ENCODE measurements at regions not wholly inside any gene's neighbourhood (a gene's known extent, or its start where the extent isn't known, plus 50 kb on each side); places are given as distances from the start of the nearest gene placed in this dataset.

DNA sequence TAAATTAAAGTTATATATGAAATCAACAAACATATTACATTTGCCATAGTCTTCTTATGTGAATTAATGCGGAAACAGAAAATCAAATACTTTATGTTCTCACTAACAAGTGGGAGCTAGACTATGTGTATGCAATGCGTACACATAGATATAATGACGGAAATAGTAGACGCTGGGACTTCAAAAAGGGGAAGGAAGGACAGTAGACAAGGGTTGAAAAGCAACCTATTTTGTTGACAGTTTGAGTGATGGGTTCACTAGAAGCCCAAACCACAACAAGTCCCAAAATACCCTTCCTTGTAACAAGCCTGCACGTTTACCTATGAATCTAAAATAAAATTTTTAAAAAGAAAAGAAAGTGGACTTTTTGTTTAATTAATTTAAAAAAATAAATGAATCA is 430.8 kb upstream of the CNTN5 start:
- H3K27me3 Mint-ChIP-seq = no peaks in the 10 kb centered on the region
- no peak overlapping the region for H3K4me3 Mint-ChIP-seq
- H3K4me1 Mint-ChIP-seq = no peaks in the 10 kb centered on the region
- no peak overlapping the region for H3K27ac Mint-ChIP-seq
- peaks cover 16% of the 10 kb centered on the region for H3K9me3 Mint-ChIP-seq
- H3K36me3 Mint-ChIP-seq (ENCODE audit: low read depth) = no peaks in the 10 kb centered on the region
- no peak for ATAC-seq (replicated peaks)

DNA sequence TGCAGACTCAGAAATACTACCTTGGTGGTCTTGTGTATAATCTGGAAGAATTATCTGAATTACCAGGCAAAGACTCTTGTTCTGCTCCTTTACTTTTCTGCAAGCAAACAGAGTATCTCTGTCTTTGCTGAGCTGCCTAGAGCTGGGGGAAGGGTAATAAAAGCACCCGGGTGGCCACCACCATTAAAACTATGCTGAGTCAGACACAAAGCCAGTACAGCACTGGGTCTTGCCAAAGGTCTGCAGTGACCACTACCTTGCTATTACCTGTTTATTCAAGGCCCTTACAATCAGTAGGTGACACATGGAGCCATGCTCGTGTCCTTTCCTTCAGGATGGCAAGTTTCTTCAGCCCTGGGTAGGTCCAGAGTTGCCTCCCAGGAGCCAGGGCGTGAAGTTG is 420.6 kb upstream of the CNTN5 start:
- no peak for ATAC-seq (replicated peaks)
- Mint-ChIP-seq H3K4me3 (no peak overlapping the region), H3K36me3 (ENCODE audit: low read depth) (no peaks in the 10 kb centered on the region), H3K9me3 (peaks cover 8% of the 10 kb centered on the region), H3K27me3 (no peaks in the 10 kb centered on the region), H3K27ac (no peak overlapping the region), H3K4me1 (no peaks in the 10 kb centered on the region)

- no peaks in the 10 kb centered on the region for H3K27me3 Mint-ChIP-seq
- no peaks in the 10 kb centered on the region for H3K36me3 Mint-ChIP-seq (ENCODE audit: low read depth)
- H3K4me1 Mint-ChIP-seq = no peaks in the 10 kb centered on the region
- no peak overlapping the region for H3K27ac Mint-ChIP-seq
- H3K9me3 Mint-ChIP-seq = peaks cover 8% of the 10 kb centered on the region
- no peak overlapping the region for H3K4me3 Mint-ChIP-seq
- ATAC-seq (replicated peaks) = no peak
Measured at GRCh38 chr11:98600786-98601773, 419.7 kb upstream of the CNTN5 start.

- H3K27me3 Mint-ChIP-seq = no peaks in the 10 kb centered on the region
- H3K9me3 Mint-ChIP-seq = peaks cover 18% of the 10 kb centered on the region
- no peaks in the 10 kb centered on the region for H3K36me3 Mint-ChIP-seq (ENCODE audit: low read depth)
- no peak overlapping the region for H3K27ac Mint-ChIP-seq
- no peak overlapping the region for H3K4me3 Mint-ChIP-seq
- H3K4me1 Mint-ChIP-seq = no peaks in the 10 kb centered on the region
- no peak for ATAC-seq (replicated peaks)
Measured at GRCh38 chr11:98616098-98616655, 404.6 kb upstream of the CNTN5 start.

- Mint-ChIP-seq H3K36me3 (ENCODE audit: low read depth) (no peaks in the 10 kb centered on the region), H3K4me3 (no peak overlapping the region), H3K27ac (no peak overlapping the region), H3K27me3 (no peaks in the 10 kb centered on the region), H3K9me3 (peaks cover 16% of the 10 kb centered on the region), H3K4me1 (no peaks in the 10 kb centered on the region)
- no peak for ATAC-seq (replicated peaks)
Measured at GRCh38 chr11:98621767-98622166, 399.0 kb upstream of the CNTN5 start.

- Mint-ChIP-seq H3K4me3 (no peak overlapping the region), H3K4me1 (no peaks in the 10 kb centered on the region), H3K27me3 (no peaks in the 10 kb centered on the region)
Measured at GRCh38 chr11:98625526-98625925, 395.2 kb upstream of the CNTN5 start.

DNA sequence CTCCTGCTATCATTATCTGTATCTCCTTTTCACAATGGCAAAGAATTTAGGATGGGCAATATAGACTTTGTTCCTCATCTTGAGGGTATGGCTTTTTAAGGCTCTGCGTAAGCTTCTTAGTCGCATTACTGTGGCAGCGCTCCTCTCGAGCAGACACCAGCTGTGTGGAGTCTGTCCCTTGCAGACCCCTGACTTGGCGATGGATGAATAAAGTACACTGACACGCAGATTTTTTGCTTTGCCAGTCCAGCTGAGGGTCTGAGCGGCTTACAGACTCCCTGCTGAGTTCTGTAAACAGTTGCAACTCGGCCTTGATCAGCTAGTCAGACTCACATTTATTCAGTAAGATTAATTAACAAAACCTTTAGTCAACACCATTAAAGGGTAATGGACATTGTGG is 390.0 kb upstream of the CNTN5 start:
- Mint-ChIP-seq H3K36me3 (ENCODE audit: low read depth) (no peaks in the 10 kb centered on the region), H3K27ac (no peak overlapping the region), H3K9me3 (no peaks in the 10 kb centered on the region), H3K4me3 (no peak overlapping the region), H3K27me3 (no peaks in the 10 kb centered on the region), H3K4me1 (no peaks in the 10 kb centered on the region)
- no peak for ATAC-seq (replicated peaks)

More at GRCh38 chr11:98625526-98625925, 395.2 kb upstream of the CNTN5 start:
- H3K9me3 Mint-ChIP-seq = peaks cover 6% of the 10 kb centered on the region
- no peak overlapping the region for H3K27ac Mint-ChIP-seq
- no peak for ATAC-seq (replicated peaks)
- H3K36me3 Mint-ChIP-seq (ENCODE audit: low read depth) = no peaks in the 10 kb centered on the region

DNA sequence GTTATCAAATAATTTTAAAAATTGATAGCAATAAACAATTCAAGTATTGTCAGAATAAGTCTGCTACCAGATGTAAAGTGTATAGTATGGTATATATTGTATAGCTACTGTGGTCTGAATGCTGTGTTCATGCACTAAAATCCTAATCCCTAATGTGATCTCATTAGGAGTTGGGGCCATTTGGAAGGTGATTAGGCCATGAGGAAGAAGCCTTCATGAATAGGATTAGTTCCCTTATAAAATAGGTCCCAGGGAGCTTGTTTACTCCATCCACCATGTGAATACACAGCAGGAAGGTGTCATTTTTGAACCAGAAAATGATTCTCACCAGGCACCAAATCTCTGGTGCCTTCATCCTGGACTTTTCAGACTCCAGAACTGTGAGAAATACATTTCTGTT is 363.0 kb upstream of the CNTN5 start:
- Mint-ChIP-seq H3K9me3 (peaks cover 14% of the 10 kb centered on the region), H3K27me3 (no peaks in the 10 kb centered on the region), H3K27ac (no peak overlapping the region), H3K4me1 (no peaks in the 10 kb centered on the region), H3K36me3 (ENCODE audit: low read depth) (no peaks in the 10 kb centered on the region), H3K4me3 (no peak overlapping the region)
- no peak for ATAC-seq (replicated peaks)

GRCh38 chr11:98659431-98659830 is 361.3 kb upstream of the CNTN5 start:
- no peak overlapping the region for H3K4me3 Mint-ChIP-seq
- H3K27ac Mint-ChIP-seq = no peak overlapping the region
- H3K9me3 Mint-ChIP-seq = peaks cover 13% of the 10 kb centered on the region
- ATAC-seq (replicated peaks) = no peak
- H3K27me3 Mint-ChIP-seq = no peaks in the 10 kb centered on the region
- no peaks in the 10 kb centered on the region for H3K4me1 Mint-ChIP-seq
- H3K36me3 Mint-ChIP-seq (ENCODE audit: low read depth) = no peaks in the 10 kb centered on the region

DNA sequence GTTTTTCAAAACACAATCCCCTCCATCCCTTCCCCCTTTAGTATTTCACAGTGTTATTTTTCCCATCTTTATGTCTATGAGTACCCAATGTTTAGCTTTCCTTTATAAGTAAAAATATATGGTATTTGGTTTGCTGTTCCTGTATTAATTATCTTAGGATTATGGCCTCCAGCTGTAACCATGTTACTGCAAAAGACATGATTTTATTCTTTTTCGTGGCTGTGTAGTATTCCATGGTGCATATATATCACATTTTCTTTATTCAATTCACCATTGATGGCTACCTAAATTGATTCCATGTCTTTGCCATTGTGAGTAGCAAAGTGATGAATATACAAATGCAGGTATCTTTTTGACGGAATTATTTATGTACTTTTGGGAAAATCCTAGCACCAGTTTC is 346.4 kb upstream of the CNTN5 start:
- no peak overlapping the region for H3K4me3 Mint-ChIP-seq
- H3K27ac Mint-ChIP-seq = no peak overlapping the region
- no peak for ATAC-seq (replicated peaks)
- H3K36me3 Mint-ChIP-seq (ENCODE audit: low read depth) = no peaks in the 10 kb centered on the region
- peaks cover 17% of the 10 kb centered on the region for H3K9me3 Mint-ChIP-seq
- H3K27me3 Mint-ChIP-seq = no peaks in the 10 kb centered on the region
- H3K4me1 Mint-ChIP-seq = no peaks in the 10 kb centered on the region

DNA sequence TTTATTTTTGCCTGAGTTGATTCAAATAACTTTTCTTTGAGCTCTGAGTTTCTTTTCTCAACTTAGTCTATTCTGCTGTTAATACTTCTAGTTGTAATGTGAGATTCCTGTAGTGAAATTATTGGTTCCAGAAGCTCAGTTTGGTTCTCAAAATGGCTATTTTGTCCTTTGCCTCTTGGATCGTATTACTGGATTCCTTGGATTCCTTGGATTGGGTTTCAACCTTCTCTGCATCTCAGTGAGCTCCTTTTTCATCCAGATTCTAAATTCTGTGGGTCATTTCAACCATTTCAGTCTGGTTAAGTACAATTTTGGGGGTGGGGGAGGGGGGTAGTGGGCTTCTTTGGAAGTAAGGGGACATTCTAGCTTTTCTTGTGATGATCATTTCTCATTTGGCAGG is 341.1 kb upstream of the CNTN5 start:
- Mint-ChIP-seq H3K27me3 (no peaks in the 10 kb centered on the region), H3K4me1 (no peaks in the 10 kb centered on the region), H3K9me3 (peaks cover 10% of the 10 kb centered on the region), H3K4me3 (no peak overlapping the region), H3K36me3 (ENCODE audit: low read depth) (no peaks in the 10 kb centered on the region), H3K27ac (no peak overlapping the region)
- no peak for ATAC-seq (replicated peaks)

DNA sequence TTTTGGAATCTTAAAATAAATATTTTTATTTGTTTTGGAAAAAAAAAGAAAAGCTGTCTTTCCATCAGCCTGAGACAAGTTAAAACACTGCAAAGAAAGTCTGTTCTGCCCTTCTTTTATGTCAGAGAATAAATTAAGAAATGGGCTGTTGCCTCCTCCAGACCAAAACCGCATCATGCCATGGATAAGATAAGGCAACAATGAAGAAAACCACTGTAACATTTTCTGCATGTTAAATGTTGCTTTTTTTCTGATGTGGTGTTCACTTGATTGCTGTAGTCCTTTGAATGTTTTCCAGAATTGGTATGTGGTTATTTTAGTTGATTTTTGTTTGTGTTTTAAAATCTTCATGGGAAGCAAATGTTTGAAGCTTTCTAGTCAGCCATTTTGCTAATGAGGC is 319.2 kb upstream of the CNTN5 start:
- no peaks in the 10 kb centered on the region for H3K4me1 Mint-ChIP-seq
- no peaks in the 10 kb centered on the region for H3K36me3 Mint-ChIP-seq (ENCODE audit: low read depth)
- no peak for ATAC-seq (replicated peaks)
- H3K27me3 Mint-ChIP-seq = no peaks in the 10 kb centered on the region
- no peak overlapping the region for H3K4me3 Mint-ChIP-seq
- no peak overlapping the region for H3K27ac Mint-ChIP-seq
- peaks cover 6% of the 10 kb centered on the region for H3K9me3 Mint-ChIP-seq

DNA sequence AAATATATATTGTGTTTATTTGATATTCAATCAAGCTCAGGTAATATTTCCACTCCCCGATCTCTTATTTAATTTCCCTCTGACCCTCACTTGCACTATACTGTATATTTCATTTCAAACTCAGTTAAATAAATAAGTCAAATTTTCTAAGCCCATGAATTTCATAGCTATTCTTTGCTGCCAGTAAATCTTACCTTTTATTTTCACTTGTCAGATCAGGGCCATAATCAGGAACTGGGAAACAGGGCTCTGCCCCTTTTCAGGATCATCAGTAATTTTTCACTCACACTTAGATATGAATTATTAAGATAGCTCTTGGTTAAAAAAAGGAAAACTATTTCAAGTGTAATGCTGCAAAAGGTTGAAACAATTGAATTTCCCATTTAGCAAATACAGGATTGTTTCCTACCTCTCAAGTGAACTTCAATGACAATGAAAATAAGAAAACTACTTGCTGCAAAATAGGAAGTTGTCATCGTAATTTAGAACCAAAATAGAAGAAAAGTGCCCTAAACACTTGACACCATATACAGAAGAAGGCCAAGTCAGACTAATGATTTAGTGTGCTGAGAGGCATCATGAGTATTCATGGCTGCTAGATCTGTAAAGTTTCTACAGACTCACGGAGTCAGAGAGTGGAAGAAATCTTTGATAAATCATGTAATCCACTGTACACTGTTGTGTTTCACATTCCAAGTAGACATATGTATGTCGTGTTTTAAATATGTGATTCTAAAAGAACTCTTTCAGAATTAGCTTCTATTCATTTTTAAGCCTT is 316.8 kb upstream of the CNTN5 start:
- H3K36me3 Mint-ChIP-seq (ENCODE audit: low read depth) = no peaks in the 10 kb centered on the region
- H3K27ac Mint-ChIP-seq = no peak overlapping the region
- H3K4me1 Mint-ChIP-seq = no peaks in the 10 kb centered on the region
- H3K27me3 Mint-ChIP-seq = no peaks in the 10 kb centered on the region
- no peak overlapping the region for H3K4me3 Mint-ChIP-seq
- H3K9me3 Mint-ChIP-seq = peaks cover 6% of the 10 kb centered on the region
- ATAC-seq (replicated peaks) = no peak

DNA sequence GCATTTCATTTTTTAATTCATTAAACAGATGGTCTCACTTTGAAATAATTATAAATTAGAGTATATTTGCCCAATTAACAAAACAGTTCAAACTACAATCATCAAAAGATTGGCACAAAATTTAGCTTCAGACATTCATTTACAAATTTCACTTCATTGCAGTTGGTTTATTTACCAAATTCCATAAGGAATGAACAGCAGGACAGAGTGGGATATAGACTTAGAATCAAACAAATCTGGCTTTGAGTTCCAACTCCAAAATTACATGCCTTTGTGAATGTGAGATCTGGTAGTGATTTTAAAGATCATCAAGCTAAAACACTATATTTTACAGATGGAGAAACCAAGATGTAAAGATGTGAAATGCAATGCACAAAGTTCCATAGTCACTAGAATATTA is 310.7 kb upstream of the CNTN5 start:
- no peaks in the 10 kb centered on the region for H3K36me3 Mint-ChIP-seq (ENCODE audit: low read depth)
- no peak overlapping the region for H3K4me3 Mint-ChIP-seq
- peaks cover 5% of the 10 kb centered on the region for H3K9me3 Mint-ChIP-seq

DNA sequence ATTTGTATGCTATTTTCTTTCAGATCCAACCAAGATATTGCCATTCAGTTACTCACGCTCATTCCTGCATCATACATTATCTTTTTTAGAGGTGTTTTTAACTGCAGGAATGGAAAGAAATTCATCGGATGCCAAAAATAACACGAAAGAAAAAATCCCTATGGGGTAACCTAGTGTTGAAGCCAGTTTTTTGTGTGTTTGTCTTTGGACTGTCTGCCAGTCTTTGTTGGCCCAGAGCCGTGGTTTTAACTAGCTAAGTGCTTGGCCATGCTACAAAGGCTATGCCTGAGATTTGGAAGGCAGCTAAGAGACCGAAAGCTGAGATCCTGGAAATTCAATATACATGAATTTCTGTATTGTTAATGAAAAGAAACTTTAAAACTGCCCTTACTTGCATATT is 309.8 kb upstream of the CNTN5 start:
- peaks cover 11% of the 10 kb centered on the region for H3K9me3 Mint-ChIP-seq
- no peak for ATAC-seq (replicated peaks)
- H3K27ac Mint-ChIP-seq = no peak overlapping the region
- no peaks in the 10 kb centered on the region for H3K36me3 Mint-ChIP-seq (ENCODE audit: low read depth)
- no peak overlapping the region for H3K4me3 Mint-ChIP-seq
- no peaks in the 10 kb centered on the region for H3K4me1 Mint-ChIP-seq
- no peaks in the 10 kb centered on the region for H3K27me3 Mint-ChIP-seq

More for the DNA sequence above, 310.7 kb upstream of the CNTN5 start:
- H3K4me1 Mint-ChIP-seq = no peaks in the 10 kb centered on the region
- no peaks in the 10 kb centered on the region for H3K27me3 Mint-ChIP-seq
- no peak for ATAC-seq (replicated peaks)
- no peak overlapping the region for H3K27ac Mint-ChIP-seq
